ENCODE measurements at regions not wholly inside any gene's neighbourhood (a gene's known extent, or its start where the extent isn't known, plus 50 kb on each side); places are given as distances from the start of the nearest gene placed in this dataset.

DNA sequence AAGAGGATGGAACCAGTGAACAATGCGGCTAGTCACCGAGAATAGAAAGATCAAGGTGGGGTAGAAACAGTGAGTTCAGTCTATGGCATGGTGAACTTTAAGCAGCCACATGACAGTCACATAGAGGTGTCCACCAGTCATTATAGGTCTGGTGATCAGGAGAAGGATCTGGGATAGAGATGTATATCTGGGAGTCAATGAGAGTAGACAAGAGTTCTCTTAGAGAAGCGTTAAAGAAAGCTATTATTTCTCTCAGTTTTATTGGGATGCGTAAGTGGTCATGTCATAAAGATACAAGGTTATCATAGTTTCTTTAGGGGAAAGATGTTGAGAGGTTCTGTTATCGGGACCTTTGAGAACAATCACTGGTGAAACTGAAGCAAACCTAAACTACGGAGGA lies 136.1 kb upstream of the SLC38A2 start:
- H3K4me3 ChIP-seq: no peak overlapping the region
- peaks cover 0 to 15% (median 7%) of the 10 kb centered on the region in 4 donors for H3K9me3 ChIP-seq
- DNase-seq: no peak
- ATAC-seq (ENCODE audit: low FRiP score in 2 of 2): no peak
- no peak for TF ChIP-seq EP300 (IDR thresholded peaks at IDR 0.05)
- no peak for TF ChIP-seq CTCF (IDR thresholded peaks at IDR 0.05)
- no peak for TF ChIP-seq POLR2AphosphoS5 (IDR thresholded peaks at IDR 0.05)
- TF ChIP-seq POLR2A (IDR thresholded peaks at IDR 0.05): no peak
- H3K4me1 ChIP-seq: no peaks in the 10 kb centered on the region
- no peaks in the 10 kb centered on the region for H3K27me3 ChIP-seq
- no peak overlapping the region for H3K27ac ChIP-seq
- no peaks in the 10 kb centered on the region for H3K36me3 ChIP-seq
- WGBS, 2 donors: 91 to 95% methylated on average over 6 of the region's 6 CpGs

DNA sequence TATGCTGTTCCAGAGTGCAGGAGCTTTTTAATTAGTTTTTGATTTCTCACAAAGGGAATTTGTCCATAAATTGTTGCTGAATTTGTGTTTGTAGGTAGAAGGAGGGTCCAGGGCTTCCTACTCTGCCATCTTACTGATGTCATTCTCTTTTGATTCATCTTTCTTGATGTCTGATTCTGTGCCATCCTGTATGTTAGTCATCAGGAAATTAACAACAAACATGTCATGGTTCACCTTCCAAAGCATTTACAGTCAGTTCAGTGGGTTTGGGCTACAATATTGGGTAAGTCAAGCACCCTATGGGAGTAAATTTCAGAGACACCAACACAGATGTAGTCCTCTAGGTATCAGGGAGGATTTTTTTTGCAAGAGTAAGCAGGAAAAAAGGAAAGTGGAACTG lies 135.2 kb upstream of the SLC38A2 start:
- no peak for ATAC-seq (ENCODE audit: low FRiP score in 2 of 2)
- no peaks in the 10 kb centered on the region for H3K4me1 ChIP-seq
- no peak overlapping the region for H3K4me3 ChIP-seq
- peaks cover 0 to 15% (median 7%) of the 10 kb centered on the region in 4 donors for H3K9me3 ChIP-seq
- DNase-seq: no peak
- H3K27ac ChIP-seq: no peak overlapping the region
- TF ChIP-seq CTCF (IDR thresholded peaks at IDR 0.05): no peak
- TF ChIP-seq POLR2A (IDR thresholded peaks at IDR 0.05): no peak
- no peak for TF ChIP-seq EP300 (IDR thresholded peaks at IDR 0.05)
- TF ChIP-seq POLR2AphosphoS5 (IDR thresholded peaks at IDR 0.05): no peak
- no peaks in the 10 kb centered on the region for H3K36me3 ChIP-seq
- no peaks in the 10 kb centered on the region for H3K27me3 ChIP-seq

- H3K9me3 ChIP-seq: peaks cover 0 to 15% (median 7%) of the 10 kb centered on the region in 4 donors
- no peak for ATAC-seq (ENCODE audit: low FRiP score in 2 of 2)
- H3K27me3 ChIP-seq: no peaks in the 10 kb centered on the region
- H3K4me3 ChIP-seq: no peak overlapping the region
- no peaks in the 10 kb centered on the region for H3K36me3 ChIP-seq
- no peak for TF ChIP-seq POLR2AphosphoS5 (IDR thresholded peaks at IDR 0.05)
- no peak for TF ChIP-seq EP300 (IDR thresholded peaks at IDR 0.05)
- no peak for TF ChIP-seq POLR2A (IDR thresholded peaks at IDR 0.05)
- TF ChIP-seq CTCF (IDR thresholded peaks at IDR 0.05): no peak
- no peak overlapping the region for H3K27ac ChIP-seq
- 88 to 89% methylated on average over 1 of the region's 1 CpG for WGBS, 2 donors
- H3K4me1 ChIP-seq: no peaks in the 10 kb centered on the region
- DNase-seq: no peak
Observed at GRCh38 chr12:46506961-46507360, 134.4 kb upstream of the SLC38A2 start.

DNA sequence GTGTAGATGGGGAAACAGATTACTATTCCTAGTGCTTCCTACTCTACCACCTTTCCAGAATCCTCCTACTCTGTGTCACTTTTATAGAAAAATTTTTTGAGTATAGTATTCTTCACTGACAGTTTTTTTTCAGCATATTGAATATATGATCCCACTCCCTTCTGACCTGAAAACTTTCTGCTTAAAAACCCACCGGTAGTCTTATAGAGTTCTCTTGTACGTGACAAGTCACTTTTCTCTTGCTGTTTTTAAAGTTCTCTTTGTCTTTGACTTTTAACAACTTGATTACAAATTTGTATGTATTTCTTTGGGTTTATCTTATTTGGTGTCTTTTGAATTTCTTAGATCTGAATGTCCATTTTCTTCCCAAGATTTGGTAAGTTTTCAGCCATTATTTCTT lies 133.6 kb upstream of the SLC38A2 start:
- Histone ChIP-seq H3K27me3 (no peaks in the 10 kb centered on the region), H3K4me1 (no peaks in the 10 kb centered on the region), H3K4me3 (no peak overlapping the region), H3K36me3 (no peaks in the 10 kb centered on the region), H3K9me3 (peaks cover 3 to 15% (median 7%) of the 10 kb centered on the region in 4 donors), H3K27ac (no peak overlapping the region)
- DNase-seq (no peak), ATAC-seq (ENCODE audit: low FRiP score in 2 of 2) (no peak)
- WGBS, 2 donors: 95 to 99% methylated on average over 2 of the region's 2 CpGs
- TF ChIP-seq POLR2AphosphoS5 (IDR thresholded peaks at IDR 0.05): no peak
- no peak for TF ChIP-seq EP300 (IDR thresholded peaks at IDR 0.05)
- no peak for TF ChIP-seq POLR2A (IDR thresholded peaks at IDR 0.05)
- no peak for TF ChIP-seq CTCF (IDR thresholded peaks at IDR 0.05)

GRCh38 chr12:46504494-46504893 lies 131.9 kb upstream of the SLC38A2 start:
- H3K36me3 ChIP-seq: no peaks in the 10 kb centered on the region
- H3K4me1 ChIP-seq: no peaks in the 10 kb centered on the region
- no peak overlapping the region for H3K4me3 ChIP-seq
- TF ChIP-seq CTCF (IDR thresholded peaks at IDR 0.05) (no peak), EP300 (IDR thresholded peaks at IDR 0.05) (no peak)
- H3K9me3 ChIP-seq: peaks cover 6 to 15% (median 10%) of the 10 kb centered on the region in 4 donors
- 77 to 82% methylated on average over 1 of the region's 1 CpG for WGBS, 2 donors
- H3K27ac ChIP-seq: no peak overlapping the region
- no peak for ATAC-seq (ENCODE audit: low FRiP score in 2 of 2)
- no peaks in the 10 kb centered on the region for H3K27me3 ChIP-seq
- no peak for DNase-seq

Data from upper lobe of left lung (tissue), 6 donors.